ES-I3 (cell line): ENCODE measurements at regions not wholly inside any gene's neighbourhood (a gene's known extent, or its start where the extent isn't known, plus 50 kb on each side); places are given as distances from the start of the nearest gene placed in this dataset.
A peak's percentile ranks its signal among the peaks of the same experiment; 100 is the strongest.

Source experiments
- H3K36me3 ChIP-seq: 2 replicates; pipeline ENCODE4 v1.6.1; 2013; ENCODE audit warnings: mild to moderate bottlenecking, low read length, control low read depth, moderate library complexity; ENCODE audit not compliant: insufficient read depth
- H3K4me1 ChIP-seq: 2 replicates; pipeline ENCODE4 v1.6.1; 2013; ENCODE audit warnings: mild to moderate bottlenecking, control low read depth, low read length; ENCODE audit not compliant: insufficient read depth
- H3K9ac ChIP-seq: 2 replicates; pipeline ENCODE4 v1.6.1; 2013; ENCODE audit warnings: low read depth, mild to moderate bottlenecking, low read length, moderate library complexity
- H3K9me3 ChIP-seq: 2 replicates; pipeline ENCODE4 v1.6.1; 2013; ENCODE audit warnings: mild to moderate bottlenecking, low read length, moderate library complexity; ENCODE audit not compliant: control insufficient read depth, insufficient read depth

- Histone ChIP-seq H3K9me3 (no peaks in the 10 kb centered on the region), H3K4me1 (peaks cover 47% of the 10 kb centered on the region), H3K9ac (peak overlapping the region; percentile 15; the same call in 1 of the 2 replicates), H3K36me3 (no peaks in the 10 kb centered on the region)
Measured at GRCh38 chr5:124923131-124923530, 176.7 kb upstream of the ZNF608 start.

DNA sequence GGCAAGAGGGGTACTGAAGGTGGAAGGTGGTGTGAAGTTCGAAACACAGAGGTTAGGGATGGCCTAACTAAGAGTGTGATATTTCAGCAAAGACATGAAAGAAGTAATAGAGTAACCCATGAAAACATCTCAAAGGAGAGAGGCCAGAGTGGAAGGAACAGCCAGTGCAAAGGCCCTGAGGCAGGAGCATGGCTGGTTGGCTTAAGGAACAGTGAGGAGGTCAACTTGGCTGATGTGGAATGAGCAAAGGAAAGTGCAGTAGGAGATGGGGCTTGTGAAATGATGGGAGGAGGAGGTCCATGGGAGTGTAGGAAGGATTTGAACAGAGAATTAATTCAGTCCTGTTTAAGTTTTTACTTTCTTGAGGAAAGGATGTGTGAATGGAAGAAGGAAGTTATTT is 178.3 kb upstream of the ZNF608 start:
- no peaks in the 10 kb centered on the region for H3K9me3 ChIP-seq
- no peaks in the 10 kb centered on the region for H3K36me3 ChIP-seq
- H3K4me1 ChIP-seq, result peaks cover 37% of the 10 kb centered on the region
- no peak overlapping the region for H3K9ac ChIP-seq

DNA sequence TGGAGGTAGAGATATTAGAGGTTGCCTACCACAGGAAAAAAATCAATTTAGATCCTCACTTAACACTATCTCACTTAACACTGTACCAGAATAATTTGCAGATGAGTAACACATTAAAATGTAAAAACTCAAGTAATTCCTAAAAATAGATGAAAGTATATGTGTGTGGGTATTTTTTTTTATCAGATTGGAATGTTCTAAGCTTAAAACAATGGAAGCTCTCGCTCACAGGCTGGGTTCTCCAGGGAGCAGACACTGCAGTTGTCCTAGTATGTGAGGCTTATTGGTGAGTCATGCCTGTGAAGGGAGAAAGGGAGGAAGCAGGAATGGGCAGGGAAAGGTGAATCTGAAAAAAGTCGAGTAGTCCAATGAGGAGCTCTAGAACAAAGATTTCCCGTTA is 181.3 kb upstream of the ZNF608 start:
- Histone ChIP-seq H3K9me3 (no peaks in the 10 kb centered on the region), H3K4me1 (peaks cover 6% of the 10 kb centered on the region), H3K36me3 (no peaks in the 10 kb centered on the region), H3K9ac (no peak overlapping the region)

DNA sequence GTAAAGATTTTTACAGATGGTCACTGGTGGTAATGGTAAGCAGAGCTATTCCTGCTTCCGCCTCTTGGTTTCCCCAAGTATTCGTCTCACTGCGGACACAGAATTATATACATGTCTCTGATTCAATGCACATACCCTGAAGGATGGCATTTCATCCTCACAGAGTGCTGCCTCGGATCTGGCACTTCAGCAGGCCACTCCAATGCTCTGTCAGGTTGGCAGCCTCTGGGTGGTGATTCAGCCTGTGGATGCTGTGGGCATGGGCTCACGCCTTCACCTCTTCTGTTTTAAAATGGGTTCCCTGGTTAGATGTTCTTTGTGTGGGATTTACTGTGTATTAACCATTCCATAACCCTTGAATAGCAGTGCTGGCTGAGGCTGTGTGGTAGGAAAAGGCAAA is 182.6 kb upstream of the ZNF608 start:
- Histone ChIP-seq H3K9me3 (no peaks in the 10 kb centered on the region), H3K36me3 (no peaks in the 10 kb centered on the region), H3K4me1 (no peaks in the 10 kb centered on the region), H3K9ac (no peak overlapping the region)

DNA sequence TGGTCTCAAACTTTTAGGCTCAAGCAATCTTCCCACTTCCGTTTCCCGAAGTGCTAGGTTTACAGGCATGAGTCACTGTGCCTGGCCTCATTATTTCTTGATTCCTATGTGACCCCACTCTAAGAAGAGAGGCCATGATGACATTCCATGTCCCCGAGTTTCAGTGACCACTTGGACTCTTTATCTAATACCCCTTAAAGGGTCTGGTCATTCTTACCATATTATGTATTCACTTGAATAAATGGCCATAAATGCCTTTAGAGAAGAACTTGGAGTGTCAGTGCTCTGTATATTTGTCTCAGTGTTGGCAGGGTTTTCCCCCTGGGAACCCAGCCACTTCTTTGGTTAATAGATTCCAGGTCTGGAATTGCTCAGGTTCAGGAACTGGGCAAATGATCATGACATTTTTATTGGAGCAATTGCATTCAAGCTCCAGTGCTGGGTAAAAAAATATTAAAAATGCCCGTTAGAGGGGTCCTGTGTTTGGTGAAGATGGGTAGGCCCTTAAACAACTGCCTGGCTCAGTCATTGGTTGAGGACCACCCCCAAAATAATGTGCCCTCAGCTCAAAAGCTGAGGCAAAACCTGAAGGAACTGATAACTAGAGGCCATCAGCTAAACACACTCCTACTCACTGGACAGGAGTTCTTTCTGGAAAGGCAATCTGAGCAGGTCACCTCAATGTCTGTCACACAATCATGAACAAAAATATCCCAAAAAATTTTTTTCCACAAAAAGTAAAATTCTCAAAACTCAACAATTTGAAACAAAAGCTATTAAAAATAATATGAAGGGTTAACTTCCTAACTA is 186.6 kb upstream of the ZNF608 start:
- Histone ChIP-seq H3K9me3 (no peaks in the 10 kb centered on the region), H3K36me3 (no peaks in the 10 kb centered on the region), H3K9ac (no peak overlapping the region), H3K4me1 (peaks cover 9% of the 10 kb centered on the region; the same call in 1 of the 2 replicates)

DNA sequence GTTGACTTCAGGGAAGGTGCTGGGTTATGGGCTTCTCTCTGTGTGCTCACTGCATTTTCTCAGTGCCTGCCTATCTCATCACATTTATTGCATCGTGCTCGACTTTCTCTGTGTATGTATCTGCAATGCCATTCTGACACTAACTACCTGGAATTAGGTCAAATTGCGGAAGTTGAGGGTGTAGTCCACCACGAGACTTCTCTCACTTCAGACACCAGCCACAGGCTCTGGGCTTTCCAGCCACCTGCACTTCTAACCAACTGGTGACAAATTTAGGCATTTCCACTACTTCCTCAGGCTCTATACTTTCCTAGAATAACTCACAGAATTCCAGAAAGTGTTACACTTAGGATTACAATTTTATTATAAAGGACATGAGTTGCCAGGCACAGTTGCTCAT is 188.6 kb upstream of the ZNF608 start:
- no peak overlapping the region for H3K9ac ChIP-seq
- peaks cover 9% of the 10 kb centered on the region; the same call in 1 of the 2 replicates for H3K4me1 ChIP-seq
- H3K36me3 ChIP-seq, result no peaks in the 10 kb centered on the region
- no peaks in the 10 kb centered on the region for H3K9me3 ChIP-seq

GRCh38 chr5:124936626-124936933 is 190.1 kb upstream of the ZNF608 start:
- Histone ChIP-seq H3K4me1 (peaks cover 9% of the 10 kb centered on the region; the same call in 1 of the 2 replicates), H3K9me3 (no peaks in the 10 kb centered on the region), H3K36me3 (no peaks in the 10 kb centered on the region), H3K9ac (no peak overlapping the region)

DNA sequence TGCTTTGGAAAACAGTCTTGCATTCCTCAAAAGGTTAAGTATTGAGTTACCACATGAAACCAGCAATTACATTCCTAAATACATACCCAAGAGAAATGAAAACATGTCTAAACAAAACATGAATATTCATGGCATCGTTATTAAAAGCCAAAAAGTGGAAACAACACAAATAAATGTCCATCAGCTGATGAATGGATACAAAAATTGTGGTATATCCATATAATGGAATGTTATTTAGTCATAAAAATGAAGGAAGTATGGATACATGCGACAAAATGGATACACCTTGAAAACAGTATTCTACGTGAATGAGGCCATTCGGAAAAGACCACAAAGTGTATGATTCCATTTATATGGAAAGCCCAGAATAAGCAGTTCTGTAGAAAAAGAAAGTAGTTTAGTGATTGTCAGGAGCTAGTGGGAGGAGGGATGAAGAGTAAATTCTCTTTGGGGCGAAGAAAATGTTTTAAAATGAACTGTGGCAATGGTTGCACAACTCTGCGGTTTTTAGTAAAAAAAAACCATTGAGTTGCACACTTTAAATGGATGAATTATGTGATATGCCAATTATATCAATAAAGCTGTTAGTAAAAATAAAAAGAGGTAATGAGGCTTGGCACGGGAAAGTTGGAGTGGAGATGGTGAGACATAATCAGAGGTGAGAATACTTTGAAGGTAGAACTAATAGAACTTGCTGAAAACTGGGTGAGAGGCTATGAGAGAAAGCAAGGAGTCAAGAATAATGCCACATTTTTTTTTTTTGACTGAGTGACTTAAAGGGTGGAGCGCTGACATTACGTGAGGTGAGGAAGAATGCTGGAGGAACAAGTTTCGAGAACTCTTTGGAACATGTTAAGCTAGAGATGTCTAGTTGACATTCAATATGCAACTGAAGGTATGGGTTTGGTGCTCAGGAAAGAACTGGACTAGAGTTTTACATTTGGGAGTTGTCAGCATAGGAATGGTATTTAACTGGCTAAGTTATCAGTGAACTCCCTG is 194.9 kb upstream of the ZNF608 start:
- Histone ChIP-seq H3K9me3 (no peaks in the 10 kb centered on the region), H3K36me3 (no peaks in the 10 kb centered on the region), H3K4me1 (no peaks in the 10 kb centered on the region), H3K9ac (no peak overlapping the region)

DNA sequence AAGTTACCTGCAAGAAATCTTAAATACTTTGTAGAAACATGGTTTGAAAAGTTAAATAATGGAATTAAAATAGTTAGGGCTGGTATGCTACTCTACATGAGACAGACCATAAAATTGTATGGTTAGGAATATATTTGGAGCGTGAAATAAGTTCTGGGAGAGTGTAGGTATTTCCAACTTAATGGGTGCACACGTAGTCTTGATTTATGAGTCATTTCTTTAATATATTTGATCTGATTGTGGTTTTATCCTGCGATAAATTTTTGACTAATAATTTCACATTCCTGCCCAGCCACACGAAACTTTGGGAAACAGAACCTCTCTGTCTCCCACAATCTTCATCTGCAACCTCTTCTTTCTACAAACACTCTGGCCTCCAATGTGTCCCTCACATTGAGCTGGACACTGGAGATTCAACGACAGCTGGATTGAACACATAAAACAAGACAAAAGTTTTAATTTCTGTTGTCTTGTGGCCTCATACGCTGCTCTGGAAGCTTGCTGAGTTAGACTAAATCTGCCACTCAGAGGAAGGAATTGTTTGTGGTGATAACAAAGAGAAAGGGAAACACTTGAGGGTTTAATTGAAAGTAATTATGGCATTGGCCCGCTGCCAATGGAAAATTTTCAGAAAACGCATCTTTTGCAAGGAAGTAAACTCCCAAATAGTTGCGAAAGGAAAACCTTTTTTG is 201.8 kb upstream of the ZNF608 start:
- Histone ChIP-seq H3K9me3 (no peaks in the 10 kb centered on the region), H3K4me1 (peaks cover 6% of the 10 kb centered on the region), H3K9ac (no peak overlapping the region), H3K36me3 (no peaks in the 10 kb centered on the region)

DNA sequence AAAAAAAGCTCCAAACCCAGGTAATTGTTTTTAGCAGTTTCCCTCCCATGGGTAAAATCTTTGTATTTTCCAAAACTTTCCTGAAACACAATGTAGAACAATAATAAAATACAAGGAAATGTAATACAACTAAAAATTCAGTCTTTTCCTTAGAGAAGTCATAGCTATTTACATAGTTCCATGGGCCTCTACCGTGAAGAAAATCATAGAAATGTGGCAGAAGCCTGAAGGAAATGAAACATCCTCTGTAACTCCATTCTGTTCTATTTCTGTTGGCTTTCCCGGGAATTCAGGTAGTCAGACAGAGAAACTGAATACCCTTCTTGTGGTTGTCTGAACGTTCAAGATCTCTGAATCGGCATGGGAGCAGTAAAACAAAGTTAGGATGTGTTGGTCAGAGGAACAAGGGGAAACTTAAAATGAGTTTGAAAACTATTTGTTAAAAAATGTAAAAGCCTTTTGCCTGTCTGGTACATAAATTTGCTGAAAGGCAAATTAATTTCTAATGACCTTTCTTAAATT is 202.4 kb upstream of the ZNF608 start:
- H3K9ac ChIP-seq, result no peak overlapping the region
- H3K4me1 ChIP-seq, result peaks cover 6% of the 10 kb centered on the region
- H3K9me3 ChIP-seq, result no peaks in the 10 kb centered on the region
- no peaks in the 10 kb centered on the region for H3K36me3 ChIP-seq

- H3K4me1 ChIP-seq, result peaks cover 6% of the 10 kb centered on the region
- H3K36me3 ChIP-seq, result no peaks in the 10 kb centered on the region
- H3K9ac ChIP-seq, result no peak overlapping the region
- no peaks in the 10 kb centered on the region for H3K9me3 ChIP-seq
Measured at GRCh38 chr5:124949862-124950261, 203.4 kb upstream of the ZNF608 start.

DNA sequence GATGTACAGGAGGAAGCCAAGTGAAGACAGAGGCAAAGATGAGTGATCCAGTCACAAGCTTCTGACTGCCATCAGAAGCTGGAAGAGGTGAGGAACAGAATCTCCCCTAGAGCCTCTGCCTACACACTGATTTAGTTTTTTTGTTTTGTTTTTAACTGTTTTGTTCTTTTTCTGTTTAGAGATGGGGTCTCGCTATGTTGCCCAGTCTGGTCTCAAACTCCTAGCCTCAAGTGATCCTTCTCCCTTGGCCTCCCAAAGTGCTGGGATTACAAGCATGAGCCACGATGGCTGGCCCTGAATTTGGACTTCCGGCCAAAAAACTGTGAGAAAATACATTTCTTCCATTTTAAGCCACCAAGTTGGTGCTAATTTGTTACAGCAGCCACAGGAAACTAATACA is 204.7 kb upstream of the ZNF608 start:
- peaks cover 6% of the 10 kb centered on the region for H3K4me1 ChIP-seq
- H3K9me3 ChIP-seq, result no peaks in the 10 kb centered on the region
- H3K36me3 ChIP-seq, result no peaks in the 10 kb centered on the region
- H3K9ac ChIP-seq, result no peak overlapping the region

DNA sequence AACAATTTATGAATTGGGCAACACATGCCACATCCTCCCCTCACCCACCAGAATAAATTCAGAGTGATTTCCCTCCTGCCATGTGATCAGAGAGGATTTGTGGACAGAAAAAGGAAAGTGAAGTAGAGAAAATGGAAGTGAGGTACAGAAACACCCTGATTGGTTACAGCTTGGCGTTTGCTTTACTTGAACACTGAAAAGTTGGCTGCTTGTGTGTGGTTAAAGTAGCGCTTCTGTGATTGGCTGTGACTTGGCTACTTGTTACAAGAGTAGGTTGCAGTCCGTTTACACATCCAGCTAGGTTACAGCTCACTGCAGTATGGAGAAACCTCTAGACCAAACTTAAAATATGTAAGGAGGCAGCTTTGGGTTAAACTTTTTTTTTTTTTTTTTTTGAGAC is 205.2 kb upstream of the ZNF608 start:
- Histone ChIP-seq H3K9ac (no peak overlapping the region), H3K36me3 (no peaks in the 10 kb centered on the region), H3K4me1 (peaks cover 6% of the 10 kb centered on the region), H3K9me3 (no peaks in the 10 kb centered on the region)

DNA sequence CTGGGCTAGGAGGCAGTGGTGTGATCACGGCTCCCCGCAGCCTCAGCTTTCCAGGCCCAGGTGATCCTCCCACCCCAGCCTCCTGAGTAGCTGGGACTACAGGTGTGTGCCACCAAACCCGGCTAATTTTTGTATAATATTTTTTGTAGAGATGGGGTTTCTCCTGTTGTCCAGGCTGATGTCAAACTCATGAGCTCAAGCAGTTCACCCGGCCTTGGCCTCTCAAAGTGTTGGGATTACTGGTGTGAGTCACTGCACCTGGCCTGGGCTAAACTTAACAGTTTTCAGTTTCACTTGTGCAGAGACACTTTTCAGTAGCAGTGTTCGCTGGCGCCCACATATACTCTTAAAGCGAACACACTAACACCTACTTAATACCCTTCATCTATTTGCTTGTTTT is 205.6 kb upstream of the ZNF608 start:
- Histone ChIP-seq H3K9ac (no peak overlapping the region), H3K4me1 (peaks cover 6% of the 10 kb centered on the region), H3K9me3 (no peaks in the 10 kb centered on the region)

More for the DNA sequence above, 205.6 kb upstream of the ZNF608 start:
- no peaks in the 10 kb centered on the region for H3K36me3 ChIP-seq
